B cell (primary cell): ENCODE measurements at regions not wholly inside any gene's neighbourhood (a gene's known extent, or its start where the extent isn't known, plus 50 kb on each side); places are given as distances from the start of the nearest gene placed in this dataset.

Experiments used
- CTCF ChIP-seq: fragments of 200-600 bp; IDR thresholded peaks from one replicate; pipeline ENCODE4 v1.8.0; 2022; ENCODE audit warnings: antibody characterized with exemption, mild to moderate bottlenecking
- EZH2 ChIP-seq: IDR thresholded peaks from 2 replicates; pipeline ENCODE4 v1.6.1; 2012; ENCODE audit warnings: borderline replicate concordance, low read depth, mild to moderate bottlenecking, moderate library complexity, low read length; ENCODE audit not compliant: insufficient read depth, poor library complexity, severe bottlenecking

GRCh38 chrX:4373791-4374190, 660.3 kb upstream of the PRKX start:
- no peak for TF ChIP-seq CTCF
- no peak for TF ChIP-seq EZH2
